GM21825 (cell line): ENCODE measurements at regions not wholly inside any gene's neighbourhood (a gene's known extent, or its start where the extent isn't known, plus 50 kb on each side); places are given as distances from the start of the nearest gene placed in this dataset.
A peak's percentile ranks its signal among the peaks of the same experiment; 100 is the strongest.

Experiments used
- ATAC-seq: cut with Tn5 transposase; IDR thresholded peaks from one replicate; pipeline ENCODE4 v1.9.1; 2021; ENCODE audit warnings: mild to moderate bottlenecking, moderate library complexity; ENCODE audit not compliant: unreplicated experiment

- ATAC-seq, result no peak
Measured at GRCh38 chr1:191865479-191865878, 292.8 kb upstream of the RGS18 start.

- ATAC-seq, result no peak
Measured at GRCh38 chr1:191866155-191866554, 292.1 kb upstream of the RGS18 start.

- no peak for ATAC-seq
Measured at GRCh38 chr1:191869790-191870312, 288.4 kb upstream of the RGS18 start.

- ATAC-seq, result no peak
Measured at GRCh38 chr1:191870490-191870889, 287.8 kb upstream of the RGS18 start.

GRCh38 chr1:191875994-191876393, 282.3 kb upstream of the RGS18 start:
- ATAC-seq, result no peak

GRCh38 chr1:191876631-191877030, 281.6 kb upstream of the RGS18 start:
- no peak for ATAC-seq

GRCh38 chr1:191882870-191883269, 275.4 kb upstream of the RGS18 start:
- no peak for ATAC-seq

GRCh38 chr1:191886977-191887376, 271.3 kb upstream of the RGS18 start:
- no peak for ATAC-seq

GRCh38 chr1:191888996-191889622, 269.2 kb upstream of the RGS18 start:
- no peak for ATAC-seq

GRCh38 chr1:191889623-191890003, 268.6 kb upstream of the RGS18 start:
- ATAC-seq, result no peak

GRCh38 chr1:191890433-191891088, 267.7 kb upstream of the RGS18 start:
- no peak for ATAC-seq

- no peak for ATAC-seq
Measured at GRCh38 chr1:191892716-191893115, 265.5 kb upstream of the RGS18 start.

GRCh38 chr1:191895049-191895448, 263.2 kb upstream of the RGS18 start:
- no peak for ATAC-seq

GRCh38 chr1:191895462-191896058, 262.7 kb upstream of the RGS18 start:
- ATAC-seq, result no peak

- no peak for ATAC-seq
Measured at GRCh38 chr1:191897134-191897533, 261.1 kb upstream of the RGS18 start.

- no peak for ATAC-seq
Measured at GRCh38 chr1:191901651-191902050, 256.6 kb upstream of the RGS18 start.

GRCh38 chr1:191904991-191905390, 253.3 kb upstream of the RGS18 start:
- no peak for ATAC-seq

- ATAC-seq, result no peak
Measured at GRCh38 chr1:191905781-191906180, 252.5 kb upstream of the RGS18 start.

- ATAC-seq, result no peak
Measured at GRCh38 chr1:191907121-191907520, 251.1 kb upstream of the RGS18 start.

- no peak for ATAC-seq
Measured at GRCh38 chr1:191910245-191910644, 248.0 kb upstream of the RGS18 start.

GRCh38 chr1:191912517-191912916, 245.7 kb upstream of the RGS18 start:
- ATAC-seq, result peak; percentile 61
